Fibroblast of the aortic adventitia (primary cell): ENCODE measurements at regions not wholly inside any gene's neighbourhood (a gene's known extent, or its start where the extent isn't known, plus 50 kb on each side); places are given as distances from the start of the nearest gene placed in this dataset.

Experiments
- DNase-seq: peaks from one replicate; pipeline ENCODE4 v3.0.0-alpha.2; 2010; ENCODE audit warnings: low read depth
- H3K4me3 ChIP-seq: 2 replicates; pipeline ENCODE4 v1.5.1; 2011; ENCODE audit warnings: low read depth, mild to moderate bottlenecking, control low read depth, low read length, moderate library complexity
- CTCF ChIP-seq: IDR thresholded peaks from 2 replicates; pipeline ENCODE4 v1.5.1; 2011; ENCODE audit warnings: mild to moderate bottlenecking, low read length, control low read depth, inconsistent platforms; ENCODE audit not compliant: insufficient read depth

- no peak for TF ChIP-seq CTCF
- DNase-seq = no peak
- no peak overlapping the region for H3K4me3 ChIP-seq
Measured at GRCh38 chr9:71364186-71364955, 242.9 kb upstream of the TRPM3 start.

GRCh38 chr9:71363286-71363961, 242.0 kb upstream of the TRPM3 start:
- no peak for TF ChIP-seq CTCF
- no peak overlapping the region for H3K4me3 ChIP-seq
- peak; percentile 30 for DNase-seq

- no peak for DNase-seq
- no peak for TF ChIP-seq CTCF
- no peak overlapping the region for H3K4me3 ChIP-seq
Measured at GRCh38 chr9:71361357-71361756, 239.9 kb upstream of the TRPM3 start.

GRCh38 chr9:71357346-71357745, 235.9 kb upstream of the TRPM3 start:
- no peak overlapping the region for H3K4me3 ChIP-seq
- DNase-seq = no peak
- no peak for TF ChIP-seq CTCF

GRCh38 chr9:71355884-71356283, 234.5 kb upstream of the TRPM3 start:
- no peak for DNase-seq
- no peak for TF ChIP-seq CTCF

GRCh38 chr9:71353720-71354119, 232.3 kb upstream of the TRPM3 start:
- H3K4me3 ChIP-seq = no peak overlapping the region
- peak; percentile 32 for DNase-seq

More at GRCh38 chr9:71355884-71356283, 234.5 kb upstream of the TRPM3 start:
- no peak overlapping the region for H3K4me3 ChIP-seq

More at GRCh38 chr9:71353720-71354119, 232.3 kb upstream of the TRPM3 start:
- no peak for TF ChIP-seq CTCF
